H1 (cell line): ENCODE measurements at regions not wholly inside any gene's neighbourhood (a gene's known extent, or its start where the extent isn't known, plus 50 kb on each side); places are given as distances from the start of the nearest gene placed in this dataset.

Experiments used
- CHD1 ChIP-seq: IDR thresholded peaks from 2 replicates; pipeline ENCODE4 v1.6.1; 2012; ENCODE audit warnings: low read depth, low read length, improper control_type of control experiment

- no peak for TF ChIP-seq CHD1
Observed at GRCh38 chr16:85192238-85193114, 80.2 kb upstream of the CIBAR2 start (continued).
